Activated CD8-positive, alpha-beta T cell treated with anti-CD3 and anti-CD28 coated beads for 36 hours (primary cell): ENCODE measurements at regions not wholly inside any gene's neighbourhood (a gene's known extent, or its start where the extent isn't known, plus 50 kb on each side); places are given as distances from the start of the nearest gene placed in this dataset.

Experiments used
- ATAC-seq: fragments of 200-7000 bp; cut with Tn5 transposase; one replicate; pipeline ENCODE4 v1.10.0; 2021; ENCODE audit warnings: mild to moderate bottlenecking, moderate library complexity
- CTCF ChIA-PET: fragments of 350-600 bp; sonication (Branson Sonifier 250); formaldehyde crosslinking; loops from one replicate; lab custom pipeline; 2021; ENCODE audit warnings: antibody characterized with exemption; lab: Charles Lee
- POLR2A ChIA-PET: fragments of 350-600 bp; sonication (Branson Sonifier 250); formaldehyde crosslinking; loops from one replicate; lab custom pipeline; 2021; ENCODE audit warnings: antibody characterized with exemption; lab: Charles Lee
- DNase-seq: peaks from one replicate; pipeline ENCODE4 v3.0.0-alpha.2; 2020
- H3K27ac Mint-ChIP-seq: one replicate; pipeline ENCODE4 v1.8.0; 2021; ENCODE audit warnings: mild to moderate bottlenecking, mixed read lengths
- H3K27me3 Mint-ChIP-seq: one replicate; pipeline ENCODE4 v1.8.0; 2021; ENCODE audit warnings: mixed read lengths
- H3K36me3 Mint-ChIP-seq: one replicate; pipeline ENCODE4 v1.8.0; 2021; ENCODE audit warnings: low read depth, mixed read lengths
- H3K4me1 Mint-ChIP-seq: one replicate; pipeline ENCODE4 v1.8.0; 2021; ENCODE audit warnings: low read depth, mixed read lengths
- H3K4me3 Mint-ChIP-seq: one replicate; pipeline ENCODE4 v1.8.0; 2021; ENCODE audit warnings: mild to moderate bottlenecking, moderate library complexity, mixed read lengths
- H3K9me3 Mint-ChIP-seq: one replicate; pipeline ENCODE4 v1.8.0; 2021; ENCODE audit warnings: mixed read lengths
- CTCF ChIP-seq: fragments of 200-600 bp; IDR thresholded peaks from one replicate; pipeline ENCODE4 v1.8.0; 2022; ENCODE audit warnings: antibody characterized with exemption, mild to moderate bottlenecking
- intact Hi-C: fragments of 100-400 bp; cut with micrococcal nuclease; formaldehyde crosslinking; loops from one replicate; pipeline ENCODE4 v1.10.0; 2022

GRCh38 chr7:69088185-69088584 is 510.1 kb upstream of the AUTS2 start:
- Mint-ChIP-seq H3K9me3 (peaks cover 4% of the 10 kb centered on the region), H3K4me3 (no peak overlapping the region), H3K27me3 (no peaks in the 10 kb centered on the region), H3K27ac (no peak overlapping the region), H3K36me3 (no peaks in the 10 kb centered on the region), H3K4me1 (no peaks in the 10 kb centered on the region)
- ATAC-seq, result no peak
- ChIA-PET CTCF (no interaction called here), POLR2A (no interaction called here)
- intact Hi-C loops, result no loop called here
- no peak for TF ChIP-seq CTCF
- no peak for DNase-seq

- no peak overlapping the region for H3K4me3 Mint-ChIP-seq
- TF ChIP-seq CTCF, result no peak
- no peaks in the 10 kb centered on the region for H3K36me3 Mint-ChIP-seq
- peaks cover 10% of the 10 kb centered on the region for H3K9me3 Mint-ChIP-seq
- no peak overlapping the region for H3K27ac Mint-ChIP-seq
- no peaks in the 10 kb centered on the region for H3K4me1 Mint-ChIP-seq
- no peak for ATAC-seq
- no peaks in the 10 kb centered on the region for H3K27me3 Mint-ChIP-seq
- no peak for DNase-seq
- CTCF ChIA-PET, result no interaction called here
- intact Hi-C loops, result no loop called here
- POLR2A ChIA-PET, result no interaction called here
Observed at GRCh38 chr7:69090936-69091335, 507.3 kb upstream of the AUTS2 start.

GRCh38 chr7:69091521-69091920 is 506.8 kb upstream of the AUTS2 start:
- CTCF ChIA-PET, result no interaction called here
- intact Hi-C loops, result no loop called here
- Mint-ChIP-seq H3K27ac (no peak overlapping the region), H3K4me3 (no peak overlapping the region), H3K36me3 (no peaks in the 10 kb centered on the region), H3K27me3 (no peaks in the 10 kb centered on the region), H3K4me1 (no peaks in the 10 kb centered on the region), H3K9me3 (peaks cover 10% of the 10 kb centered on the region)
- no peak for TF ChIP-seq CTCF
- ATAC-seq, result no peak
- POLR2A ChIA-PET, result no interaction called here
- no peak for DNase-seq

- no peak for DNase-seq
- Mint-ChIP-seq H3K36me3 (no peaks in the 10 kb centered on the region), H3K9me3 (peaks cover 9% of the 10 kb centered on the region), H3K4me1 (no peaks in the 10 kb centered on the region), H3K27me3 (no peaks in the 10 kb centered on the region), H3K27ac (no peak overlapping the region), H3K4me3 (no peak overlapping the region)
- ATAC-seq, result no peak
- intact Hi-C loops, result no loop called here
- CTCF ChIA-PET, result no interaction called here
- TF ChIP-seq CTCF, result no peak
- POLR2A ChIA-PET, result no interaction called here
Observed at GRCh38 chr7:69095127-69095526, 503.1 kb upstream of the AUTS2 start.

GRCh38 chr7:69095649-69096048 is 502.6 kb upstream of the AUTS2 start:
- H3K4me1 Mint-ChIP-seq, result no peaks in the 10 kb centered on the region
- no peak for TF ChIP-seq CTCF
- ChIA-PET POLR2A (no interaction called here), CTCF (no interaction called here)
- peaks cover 10% of the 10 kb centered on the region for H3K9me3 Mint-ChIP-seq
- intact Hi-C loops, result no loop called here
- H3K27me3 Mint-ChIP-seq, result no peaks in the 10 kb centered on the region
- ATAC-seq (no peak), DNase-seq (no peak)
- no peak overlapping the region for H3K27ac Mint-ChIP-seq
- no peak overlapping the region for H3K4me3 Mint-ChIP-seq
- H3K36me3 Mint-ChIP-seq, result no peaks in the 10 kb centered on the region
